ENCODE measurements at regions not wholly inside any gene's neighbourhood (a gene's known extent, or its start where the extent isn't known, plus 50 kb on each side); places are given as distances from the start of the nearest gene placed in this dataset.

- H3K27me3 Mint-ChIP-seq: no peaks in the 10 kb centered on the region
- H3K4me3 Mint-ChIP-seq: no peak overlapping the region
- peaks cover 2% of the 10 kb centered on the region for H3K9me3 Mint-ChIP-seq
- H3K27ac Mint-ChIP-seq: no peak overlapping the region
- no peak for ATAC-seq
- no peaks in the 10 kb centered on the region for H3K4me1 Mint-ChIP-seq
- no peaks in the 10 kb centered on the region for H3K36me3 Mint-ChIP-seq
Measured at GRCh38 chr16:5693426-5693825, 595.8 kb upstream of the EEF2KMT start.

GRCh38 chr16:5681966-5682365 lies 584.4 kb upstream of the EEF2KMT start:
- no peaks in the 10 kb centered on the region for H3K36me3 Mint-ChIP-seq
- no peaks in the 10 kb centered on the region for H3K27me3 Mint-ChIP-seq
- no peak for ATAC-seq
- no peak overlapping the region for H3K27ac Mint-ChIP-seq
- H3K9me3 Mint-ChIP-seq: peaks cover 7% of the 10 kb centered on the region
- no peak overlapping the region for H3K4me3 Mint-ChIP-seq
- no peaks in the 10 kb centered on the region for H3K4me1 Mint-ChIP-seq

- Mint-ChIP-seq H3K36me3 (no peaks in the 10 kb centered on the region), H3K27ac (no peak overlapping the region), H3K9me3 (peaks cover 7% of the 10 kb centered on the region), H3K4me3 (no peak overlapping the region), H3K27me3 (no peaks in the 10 kb centered on the region), H3K4me1 (no peaks in the 10 kb centered on the region)
- ATAC-seq: no peak
Measured at GRCh38 chr16:5678371-5678770, 580.8 kb upstream of the EEF2KMT start.

- Mint-ChIP-seq H3K4me1 (no peaks in the 10 kb centered on the region), H3K9me3 (peaks cover 2% of the 10 kb centered on the region), H3K27me3 (no peaks in the 10 kb centered on the region), H3K36me3 (no peaks in the 10 kb centered on the region), H3K27ac (no peak overlapping the region), H3K4me3 (no peak overlapping the region)
- no peak for ATAC-seq
Measured at GRCh38 chr16:5671421-5671820, 573.8 kb upstream of the EEF2KMT start.

GRCh38 chr16:5670198-5670597 lies 572.6 kb upstream of the EEF2KMT start:
- Mint-ChIP-seq H3K4me1 (no peaks in the 10 kb centered on the region), H3K4me3 (no peak overlapping the region), H3K9me3 (peaks cover 2% of the 10 kb centered on the region), H3K36me3 (no peaks in the 10 kb centered on the region), H3K27me3 (no peaks in the 10 kb centered on the region), H3K27ac (no peak overlapping the region)
- ATAC-seq: no peak

- H3K4me3 Mint-ChIP-seq: no peak overlapping the region
- H3K27ac Mint-ChIP-seq: no peak overlapping the region
- no peaks in the 10 kb centered on the region for H3K27me3 Mint-ChIP-seq
- no peak for ATAC-seq
- H3K36me3 Mint-ChIP-seq: no peaks in the 10 kb centered on the region
- peaks cover 2% of the 10 kb centered on the region for H3K9me3 Mint-ChIP-seq
- H3K4me1 Mint-ChIP-seq: no peaks in the 10 kb centered on the region
Measured at GRCh38 chr16:5668553-5668952, 571.0 kb upstream of the EEF2KMT start.

GRCh38 chr16:5665834-5666233 lies 568.2 kb upstream of the EEF2KMT start:
- H3K27ac Mint-ChIP-seq: no peak overlapping the region
- no peak for ATAC-seq
- H3K27me3 Mint-ChIP-seq: no peaks in the 10 kb centered on the region
- H3K4me1 Mint-ChIP-seq: no peaks in the 10 kb centered on the region
- peaks cover 2% of the 10 kb centered on the region for H3K9me3 Mint-ChIP-seq
- H3K4me3 Mint-ChIP-seq: no peak overlapping the region
- H3K36me3 Mint-ChIP-seq: no peaks in the 10 kb centered on the region

- ATAC-seq: no peak
- Mint-ChIP-seq H3K27me3 (no peaks in the 10 kb centered on the region), H3K4me1 (no peaks in the 10 kb centered on the region), H3K9me3 (peaks cover 6% of the 10 kb centered on the region), H3K36me3 (no peaks in the 10 kb centered on the region), H3K27ac (no peak overlapping the region), H3K4me3 (no peak overlapping the region)
Measured at GRCh38 chr16:5653789-5654188, 556.2 kb upstream of the EEF2KMT start.

- no peaks in the 10 kb centered on the region for H3K27me3 Mint-ChIP-seq
- H3K4me1 Mint-ChIP-seq: no peaks in the 10 kb centered on the region
- H3K4me3 Mint-ChIP-seq: no peak overlapping the region
- H3K9me3 Mint-ChIP-seq: peaks cover 6% of the 10 kb centered on the region
- H3K27ac Mint-ChIP-seq: no peak overlapping the region
- ATAC-seq: peak; percentile 32
- no peaks in the 10 kb centered on the region for H3K36me3 Mint-ChIP-seq
Measured at GRCh38 chr16:5653041-5653440, 555.4 kb upstream of the EEF2KMT start.

- Mint-ChIP-seq H3K27ac (no peak overlapping the region), H3K9me3 (peaks cover 3% of the 10 kb centered on the region)
Measured at GRCh38 chr16:5649762-5650743, 552.5 kb upstream of the EEF2KMT start.

GRCh38 chr16:5647051-5647450 lies 549.5 kb upstream of the EEF2KMT start:
- no peak overlapping the region for H3K4me3 Mint-ChIP-seq
- no peaks in the 10 kb centered on the region for H3K9me3 Mint-ChIP-seq
- H3K27ac Mint-ChIP-seq: no peak overlapping the region
- H3K36me3 Mint-ChIP-seq: no peaks in the 10 kb centered on the region
- no peaks in the 10 kb centered on the region for H3K4me1 Mint-ChIP-seq
- no peaks in the 10 kb centered on the region for H3K27me3 Mint-ChIP-seq
- no peak for ATAC-seq

More at GRCh38 chr16:5649762-5650743, 552.5 kb upstream of the EEF2KMT start:
- no peak for ATAC-seq
- Mint-ChIP-seq H3K4me1 (no peaks in the 10 kb centered on the region), H3K4me3 (no peak overlapping the region), H3K27me3 (no peaks in the 10 kb centered on the region), H3K36me3 (no peaks in the 10 kb centered on the region)

- no peak overlapping the region for H3K4me3 Mint-ChIP-seq
- H3K4me1 Mint-ChIP-seq: no peaks in the 10 kb centered on the region
Measured at GRCh38 chr16:5643855-5644531, 546.4 kb upstream of the EEF2KMT start.

GRCh38 chr16:5642436-5642835 lies 544.8 kb upstream of the EEF2KMT start:
- H3K4me1 Mint-ChIP-seq: no peaks in the 10 kb centered on the region
- no peaks in the 10 kb centered on the region for H3K36me3 Mint-ChIP-seq
- peaks cover 8% of the 10 kb centered on the region for H3K9me3 Mint-ChIP-seq
- H3K4me3 Mint-ChIP-seq: no peak overlapping the region
- H3K27ac Mint-ChIP-seq: no peak overlapping the region
- ATAC-seq: no peak
- no peaks in the 10 kb centered on the region for H3K27me3 Mint-ChIP-seq

More at GRCh38 chr16:5643855-5644531, 546.4 kb upstream of the EEF2KMT start:
- no peaks in the 10 kb centered on the region for H3K27me3 Mint-ChIP-seq
- ATAC-seq: no peak
- H3K27ac Mint-ChIP-seq: no peak overlapping the region
- H3K9me3 Mint-ChIP-seq: peaks cover 8% of the 10 kb centered on the region
- H3K36me3 Mint-ChIP-seq: no peaks in the 10 kb centered on the region

- peaks cover 8% of the 10 kb centered on the region for H3K9me3 Mint-ChIP-seq
- no peaks in the 10 kb centered on the region for H3K4me1 Mint-ChIP-seq
- H3K36me3 Mint-ChIP-seq: no peaks in the 10 kb centered on the region
- ATAC-seq: no peak
- no peak overlapping the region for H3K4me3 Mint-ChIP-seq
- H3K27ac Mint-ChIP-seq: no peak overlapping the region
- H3K27me3 Mint-ChIP-seq: no peaks in the 10 kb centered on the region
Measured at GRCh38 chr16:5642011-5642410, 544.4 kb upstream of the EEF2KMT start.

- Mint-ChIP-seq H3K4me3 (no peak overlapping the region), H3K27ac (no peak overlapping the region), H3K4me1 (no peaks in the 10 kb centered on the region), H3K36me3 (no peaks in the 10 kb centered on the region), H3K27me3 (no peaks in the 10 kb centered on the region), H3K9me3 (peaks cover 8% of the 10 kb centered on the region)
- no peak for ATAC-seq
Measured at GRCh38 chr16:5640883-5641282, 543.3 kb upstream of the EEF2KMT start.

GRCh38 chr16:5639531-5639930 lies 541.9 kb upstream of the EEF2KMT start:
- H3K27ac Mint-ChIP-seq: no peak overlapping the region
- H3K4me3 Mint-ChIP-seq: no peak overlapping the region
- no peaks in the 10 kb centered on the region for H3K36me3 Mint-ChIP-seq
- ATAC-seq: no peak
- H3K27me3 Mint-ChIP-seq: no peaks in the 10 kb centered on the region
- no peaks in the 10 kb centered on the region for H3K4me1 Mint-ChIP-seq
- H3K9me3 Mint-ChIP-seq: peaks cover 8% of the 10 kb centered on the region
